ENCODE measurements at regions not wholly inside any gene's neighbourhood (a gene's known extent, or its start where the extent isn't known, plus 50 kb on each side); places are given as distances from the start of the nearest gene placed in this dataset.

DNA sequence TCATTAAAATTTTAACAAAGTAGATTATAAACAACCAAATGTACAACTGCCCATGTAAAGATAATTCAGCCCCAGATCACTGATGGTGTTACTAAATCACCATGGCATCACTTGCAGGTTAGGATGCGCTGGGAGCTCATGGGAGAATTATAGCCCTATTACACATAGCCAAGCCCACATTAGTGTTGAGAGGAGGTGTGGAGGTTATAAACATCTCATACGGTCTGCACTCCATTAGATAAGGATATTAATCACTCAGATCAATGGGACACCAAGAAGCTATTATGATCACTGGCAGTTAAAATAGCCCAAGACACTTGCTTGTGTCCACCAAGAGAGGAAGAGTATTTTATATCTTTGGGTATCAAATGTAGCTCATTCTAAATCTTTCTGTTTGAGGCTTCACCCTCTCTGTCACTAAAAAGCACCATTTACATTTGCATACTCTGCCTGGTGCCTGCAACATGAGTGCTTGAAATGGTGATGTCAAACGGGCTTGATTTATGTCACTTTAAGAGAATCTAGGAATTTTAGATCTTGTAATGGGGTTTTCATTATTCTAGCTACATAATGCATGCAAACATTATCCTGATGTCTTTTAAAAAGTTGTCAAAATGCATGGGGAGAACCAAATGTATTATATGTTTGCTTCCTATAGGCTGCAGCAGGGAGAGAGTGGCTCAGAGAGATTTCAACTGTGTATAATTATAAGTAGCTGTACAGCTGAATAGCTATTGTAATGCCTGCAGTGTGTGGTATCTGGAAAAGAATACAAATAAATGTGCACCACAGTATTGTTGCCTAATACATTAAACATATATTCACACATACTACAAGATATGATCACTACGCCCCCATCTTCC, 654.1 kb upstream of the MARCKS start:
- H3K27ac ChIP-seq (ENCODE audit: low read depth, low read length, poor library complexity, severe bottlenecking) = no peak overlapping the region
- H4K20me1 ChIP-seq (ENCODE audit: insufficient read depth, low read length) = no peaks in the 10 kb centered on the region
- no peak overlapping the region for H3K4me3 ChIP-seq (ENCODE audit: low read depth, low read length, poor library complexity, severe bottlenecking)
- H3K9ac ChIP-seq (ENCODE audit: low read length) = no peak overlapping the region
- H3K9me2 ChIP-seq (ENCODE audit: low read depth, low read length) = no peaks in the 10 kb centered on the region
- H3K9me3 ChIP-seq (ENCODE audit: low read length) = no peaks in the 10 kb centered on the region
- H3K36me3 ChIP-seq (ENCODE audit: insufficient read depth, low read length) = no peaks in the 10 kb centered on the region
- H3K27me3 ChIP-seq (ENCODE audit: insufficient read depth, low read length) = no peaks in the 10 kb centered on the region
- H3F3A ChIP-seq (ENCODE audit: insufficient read depth, low read length) = no peaks in the 10 kb centered on the region
- H2AFZ ChIP-seq (ENCODE audit: low read length) = no peak overlapping the region
- no peaks in the 10 kb centered on the region for H3K4me1 ChIP-seq (ENCODE audit: insufficient read depth, low read length, severe bottlenecking)
- TF ChIP-seq EZH2 (IDR thresholded peaks at IDR 0.05; ENCODE audit: borderline replicate concordance, low read length) = no peak
- TF ChIP-seq, protein P1, sequence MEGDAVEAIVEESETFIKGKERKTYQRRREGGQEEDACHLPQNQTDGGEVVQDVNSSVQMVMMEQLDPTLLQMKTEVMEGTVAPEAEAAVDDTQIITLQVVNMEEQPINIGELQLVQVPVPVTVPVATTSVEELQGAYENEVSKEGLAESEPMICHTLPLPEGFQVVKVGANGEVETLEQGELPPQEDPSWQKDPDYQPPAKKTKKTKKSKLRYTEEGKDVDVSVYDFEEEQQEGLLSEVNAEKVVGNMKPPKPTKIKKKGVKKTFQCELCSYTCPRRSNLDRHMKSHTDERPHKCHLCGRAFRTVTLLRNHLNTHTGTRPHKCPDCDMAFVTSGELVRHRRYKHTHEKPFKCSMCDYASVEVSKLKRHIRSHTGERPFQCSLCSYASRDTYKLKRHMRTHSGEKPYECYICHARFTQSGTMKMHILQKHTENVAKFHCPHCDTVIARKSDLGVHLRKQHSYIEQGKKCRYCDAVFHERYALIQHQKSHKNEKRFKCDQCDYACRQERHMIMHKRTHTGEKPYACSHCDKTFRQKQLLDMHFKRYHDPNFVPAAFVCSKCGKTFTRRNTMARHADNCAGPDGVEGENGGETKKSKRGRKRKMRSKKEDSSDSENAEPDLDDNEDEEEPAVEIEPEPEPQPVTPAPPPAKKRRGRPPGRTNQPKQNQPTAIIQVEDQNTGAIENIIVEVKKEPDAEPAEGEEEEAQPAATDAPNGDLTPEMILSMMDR (IDR thresholded peaks at IDR 0.05; ENCODE audit: low read length) = no peak
- H3K79me2 ChIP-seq (ENCODE audit: insufficient read depth, low read length) = no peaks in the 10 kb centered on the region
- H3K4me2 ChIP-seq (ENCODE audit: low read length) = no peak overlapping the region

- no peak overlapping the region for H3K9ac ChIP-seq (ENCODE audit: low read length)
Observed at GRCh38 chr6:113203715-113204110, 653.4 kb upstream of the MARCKS start.

DNA sequence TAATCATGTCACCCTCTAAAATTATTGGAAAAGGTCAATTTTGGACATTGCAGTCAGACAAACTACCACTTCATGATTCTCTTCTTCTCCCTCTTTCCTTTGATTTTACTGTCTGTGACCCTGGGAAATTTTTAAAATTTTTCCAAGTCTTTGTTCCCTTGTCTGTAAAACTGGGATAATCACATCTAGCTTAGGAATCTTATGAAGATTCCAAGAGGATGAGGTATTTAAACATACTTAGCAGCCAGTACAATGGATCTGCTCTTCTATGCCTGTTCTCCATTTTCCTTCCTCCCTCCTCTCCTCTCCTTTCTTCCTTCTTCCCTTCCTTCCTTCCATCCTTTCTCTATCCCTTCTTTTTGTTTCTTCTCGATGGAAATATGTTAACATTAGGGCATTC, 651.6 kb upstream of the MARCKS start:
- Histone ChIP-seq H3K9me3 (ENCODE audit: low read length) (no peaks in the 10 kb centered on the region), H3K4me3 (ENCODE audit: low read depth, low read length, poor library complexity, severe bottlenecking) (no peak overlapping the region), H3K36me3 (ENCODE audit: insufficient read depth, low read length) (no peaks in the 10 kb centered on the region), H3K9ac (ENCODE audit: low read length) (no peak overlapping the region), H3K4me2 (ENCODE audit: low read length) (no peak overlapping the region), H2AFZ (ENCODE audit: low read length) (no peak overlapping the region), H3K4me1 (ENCODE audit: insufficient read depth, low read length, severe bottlenecking) (no peaks in the 10 kb centered on the region), H4K20me1 (ENCODE audit: insufficient read depth, low read length) (no peaks in the 10 kb centered on the region), H3K9me2 (ENCODE audit: low read depth, low read length) (no peaks in the 10 kb centered on the region), H3K27ac (ENCODE audit: low read depth, low read length, poor library complexity, severe bottlenecking) (no peak overlapping the region), H3F3A (ENCODE audit: insufficient read depth, low read length) (no peaks in the 10 kb centered on the region), H3K79me2 (ENCODE audit: insufficient read depth, low read length) (no peaks in the 10 kb centered on the region), H3K27me3 (ENCODE audit: insufficient read depth, low read length) (no peaks in the 10 kb centered on the region)
- no peak for TF ChIP-seq EZH2 (IDR thresholded peaks at IDR 0.05; ENCODE audit: borderline replicate concordance, low read length)
- TF ChIP-seq, protein P1 (IDR thresholded peaks at IDR 0.05; ENCODE audit: low read length) = no peak

More at GRCh38 chr6:113203715-113204110, 653.4 kb upstream of the MARCKS start:
- no peaks in the 10 kb centered on the region for H3K4me1 ChIP-seq (ENCODE audit: insufficient read depth, low read length, severe bottlenecking)
- no peak overlapping the region for H3K27ac ChIP-seq (ENCODE audit: low read depth, low read length, poor library complexity, severe bottlenecking)
- no peaks in the 10 kb centered on the region for H3K27me3 ChIP-seq (ENCODE audit: insufficient read depth, low read length)
- no peak overlapping the region for H3K4me3 ChIP-seq (ENCODE audit: low read depth, low read length, poor library complexity, severe bottlenecking)
- TF ChIP-seq, protein P1 (IDR thresholded peaks at IDR 0.05; ENCODE audit: low read length) = no peak
- TF ChIP-seq EZH2 (IDR thresholded peaks at IDR 0.05; ENCODE audit: borderline replicate concordance, low read length) = no peak
- H3K9me3 ChIP-seq (ENCODE audit: low read length) = no peaks in the 10 kb centered on the region
- no peaks in the 10 kb centered on the region for H3K36me3 ChIP-seq (ENCODE audit: insufficient read depth, low read length)
- H3F3A ChIP-seq (ENCODE audit: insufficient read depth, low read length) = no peaks in the 10 kb centered on the region
- H3K9me2 ChIP-seq (ENCODE audit: low read depth, low read length) = no peaks in the 10 kb centered on the region
- H4K20me1 ChIP-seq (ENCODE audit: insufficient read depth, low read length) = no peaks in the 10 kb centered on the region
- H3K4me2 ChIP-seq (ENCODE audit: low read length) = no peak overlapping the region
- no peaks in the 10 kb centered on the region for H3K79me2 ChIP-seq (ENCODE audit: insufficient read depth, low read length)
- H2AFZ ChIP-seq (ENCODE audit: low read length) = no peak overlapping the region
